OCI-M2 (cell line): ENCODE measurements at regions not wholly inside any gene's neighbourhood (a gene's known extent, or its start where the extent isn't known, plus 50 kb on each side); places are given as distances from the start of the nearest gene placed in this dataset.

ENCODE experiments used
- DNase-seq: peaks from one replicate; lab custom pipeline; 2025; ENCODE audit not compliant: unreplicated experiment; lab: John Stamatoyannopoulos, UW

DNA sequence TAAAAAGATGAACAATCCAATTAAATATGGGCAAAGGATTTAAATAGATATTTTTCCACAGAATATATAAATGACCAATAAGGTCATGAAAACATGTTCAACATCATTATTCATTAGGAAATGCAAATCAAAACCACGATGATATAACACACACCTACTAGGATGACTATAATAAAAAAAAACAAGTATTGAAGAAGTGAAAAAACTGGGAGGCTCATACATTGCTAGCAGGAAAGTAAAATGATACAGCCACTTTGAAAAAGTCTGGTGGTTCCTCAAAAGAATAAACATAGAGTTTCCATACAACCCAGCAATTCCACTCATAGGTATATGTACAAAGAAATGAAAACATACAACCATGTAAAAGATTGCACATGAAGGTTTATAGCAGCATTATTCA lies 75.7 kb upstream of the RAB4A start:
- no peak for DNase-seq

DNA sequence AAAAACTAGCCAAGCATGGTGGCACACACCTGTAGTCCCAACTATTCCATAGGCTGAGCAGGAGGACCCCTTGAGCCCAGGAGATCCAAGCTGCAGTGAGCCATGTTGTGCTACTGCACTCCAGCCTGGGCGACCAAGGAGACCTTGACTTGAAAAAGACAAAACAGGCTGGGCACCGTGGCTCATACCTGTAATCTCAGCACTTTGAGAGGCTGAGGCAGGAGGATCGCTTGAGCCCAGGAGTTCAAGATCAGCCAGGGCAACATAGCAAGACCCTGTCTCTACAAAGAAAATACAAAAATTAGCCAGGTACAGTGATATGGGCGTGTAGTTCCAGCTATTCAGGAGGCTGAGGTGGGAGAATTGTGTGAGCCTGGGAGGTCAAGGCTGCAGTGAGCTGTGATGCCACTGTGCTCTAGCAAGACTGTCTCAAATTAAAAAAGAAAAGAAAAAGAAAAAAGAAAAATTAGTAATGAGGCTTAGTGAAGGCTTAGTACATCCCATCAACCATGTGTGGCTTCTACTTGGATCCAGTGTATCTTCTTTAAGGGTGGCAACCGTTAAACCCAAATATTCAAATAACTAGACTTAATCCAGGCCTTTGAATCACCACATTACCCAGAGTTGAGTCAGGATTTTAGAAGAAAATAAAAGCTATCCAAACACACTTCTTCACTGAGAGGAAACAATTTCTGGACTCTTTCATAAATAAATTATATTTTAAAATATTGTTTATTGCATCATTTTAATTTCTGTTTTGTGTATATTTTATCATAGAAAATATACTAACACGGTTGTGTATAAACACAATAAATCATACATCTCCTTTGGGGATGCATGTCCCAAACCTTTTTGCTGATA lies 74.3 kb upstream of the RAB4A start:
- no peak for DNase-seq

DNA sequence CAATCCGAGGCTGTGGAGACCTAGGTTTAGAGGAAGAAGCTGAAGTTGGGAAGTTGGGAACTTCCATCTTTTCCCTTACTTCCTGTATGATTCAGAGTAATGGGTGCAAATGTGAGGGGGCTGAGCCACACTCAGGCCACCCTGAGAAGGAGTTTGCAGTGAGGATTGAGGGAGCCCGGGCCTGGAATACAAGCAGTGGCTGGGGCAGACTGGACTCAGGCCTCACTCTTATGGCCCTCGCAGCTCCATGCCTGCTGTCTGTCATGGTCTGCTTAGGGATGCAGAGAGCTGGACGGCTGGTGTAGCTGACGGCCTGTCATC lies 73.7 kb upstream of the RAB4A start:
- DNase-seq, result no peak

DNA sequence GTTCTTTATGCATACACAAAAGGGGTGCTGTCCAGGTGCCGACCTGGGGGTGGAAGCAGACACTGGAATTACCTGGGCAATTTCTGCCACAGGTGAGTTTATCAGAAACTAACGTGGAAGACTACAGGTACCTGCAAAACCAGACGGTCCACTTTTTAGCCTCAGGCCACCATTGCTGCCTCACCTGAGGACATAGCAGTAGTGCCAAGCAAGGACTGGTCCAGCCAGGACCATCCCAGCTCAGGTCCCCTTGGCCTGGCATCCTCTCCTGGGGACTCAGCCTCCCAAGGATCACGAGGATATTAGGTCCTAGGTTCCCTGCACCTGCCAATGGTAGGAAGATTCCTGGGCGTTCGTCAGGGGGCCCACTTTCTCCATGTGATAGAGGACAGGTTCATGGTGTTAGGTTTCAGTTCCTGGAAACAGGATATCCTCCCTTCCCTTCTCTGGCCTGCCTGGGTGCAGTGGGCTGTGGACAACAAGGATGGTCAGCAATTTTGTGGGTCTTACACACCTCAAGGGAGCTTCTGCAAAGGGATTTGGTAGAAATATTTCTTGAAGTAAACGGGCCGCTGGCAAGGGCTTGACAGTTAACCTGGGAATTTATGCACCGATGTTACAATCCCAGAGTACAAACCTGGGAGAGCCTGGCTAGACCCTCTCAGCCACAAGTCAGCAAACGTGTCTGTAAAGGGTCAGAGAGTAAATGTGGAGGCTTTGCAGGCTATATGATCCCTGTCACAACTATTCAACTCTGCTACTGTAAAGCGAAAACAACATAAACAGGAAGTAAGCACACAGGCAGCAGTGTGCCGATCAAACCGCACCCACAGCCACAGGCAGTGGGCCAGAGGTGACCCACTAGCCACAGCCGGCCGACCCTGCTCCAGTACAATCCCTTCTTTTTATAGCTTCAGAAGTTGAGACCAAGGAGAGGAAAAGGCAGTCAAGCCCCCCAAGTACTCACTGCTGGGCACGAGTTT lies 71.4 kb upstream of the RAB4A start:
- no peak for DNase-seq

DNA sequence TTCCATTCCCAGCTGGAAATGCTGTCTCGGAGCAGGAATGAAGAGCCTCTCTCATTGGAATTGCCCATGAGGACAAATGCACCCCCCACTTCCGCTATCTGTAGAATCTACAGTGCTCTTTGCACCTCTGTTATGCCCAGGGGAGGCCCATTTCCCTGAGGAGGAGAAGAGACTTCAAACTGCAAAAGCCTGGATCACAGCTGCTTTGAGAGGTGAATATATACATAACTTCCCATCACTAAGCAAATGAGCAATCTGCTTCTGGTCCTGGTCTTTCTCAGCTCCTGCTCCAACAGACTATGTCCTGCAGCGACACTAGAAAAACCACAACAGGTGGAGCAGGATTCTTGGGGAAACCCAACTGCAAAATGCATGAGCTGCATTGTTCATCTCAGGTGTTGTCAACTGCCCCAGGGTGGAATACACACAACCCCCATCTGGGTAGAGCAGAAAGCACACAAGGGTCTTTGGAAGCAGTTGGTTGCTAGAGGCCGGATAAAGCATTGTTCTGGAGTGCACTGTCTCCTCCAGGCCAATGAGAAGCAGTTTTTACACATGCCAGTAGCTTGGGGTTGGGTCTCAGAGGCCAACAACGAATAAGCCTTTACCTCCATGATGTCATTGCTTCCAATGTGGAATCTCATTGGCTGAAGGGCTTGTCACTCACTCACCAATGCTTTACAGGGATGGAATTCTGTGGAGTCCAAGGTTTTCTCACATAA lies 67.7 kb upstream of the RAB4A start:
- DNase-seq, result no peak

DNA sequence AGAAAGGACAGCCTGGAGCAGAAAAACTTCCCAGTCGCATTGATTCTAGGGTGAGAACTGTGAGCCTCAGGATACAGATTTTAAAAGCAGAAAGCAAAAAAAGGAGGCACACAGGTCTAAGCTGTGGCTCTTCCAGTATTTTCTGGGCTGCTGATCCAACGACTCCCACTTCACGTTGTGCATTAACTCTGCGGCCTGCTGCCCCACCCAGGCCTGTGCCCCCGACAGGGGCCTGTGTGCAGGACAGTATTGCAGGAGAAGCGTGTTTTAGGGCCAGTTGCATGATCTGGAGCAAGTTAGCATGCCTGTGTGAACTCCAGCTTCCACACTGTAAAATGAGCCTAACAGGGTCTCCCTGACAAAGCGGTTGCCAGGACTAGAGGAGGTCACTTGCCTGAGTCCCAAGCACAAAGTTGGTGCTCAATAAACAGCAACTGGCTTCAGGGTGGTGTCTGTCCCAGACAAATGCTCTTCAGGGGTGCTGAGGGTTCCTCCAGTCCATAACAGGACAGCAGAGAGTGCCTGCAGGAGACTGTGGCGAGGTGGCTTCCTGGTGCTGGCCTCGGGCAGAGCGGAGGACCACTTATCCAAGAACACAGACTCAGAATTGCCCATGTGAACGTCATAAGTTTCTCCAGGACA lies 66.8 kb upstream of the RAB4A start:
- no peak for DNase-seq

DNA sequence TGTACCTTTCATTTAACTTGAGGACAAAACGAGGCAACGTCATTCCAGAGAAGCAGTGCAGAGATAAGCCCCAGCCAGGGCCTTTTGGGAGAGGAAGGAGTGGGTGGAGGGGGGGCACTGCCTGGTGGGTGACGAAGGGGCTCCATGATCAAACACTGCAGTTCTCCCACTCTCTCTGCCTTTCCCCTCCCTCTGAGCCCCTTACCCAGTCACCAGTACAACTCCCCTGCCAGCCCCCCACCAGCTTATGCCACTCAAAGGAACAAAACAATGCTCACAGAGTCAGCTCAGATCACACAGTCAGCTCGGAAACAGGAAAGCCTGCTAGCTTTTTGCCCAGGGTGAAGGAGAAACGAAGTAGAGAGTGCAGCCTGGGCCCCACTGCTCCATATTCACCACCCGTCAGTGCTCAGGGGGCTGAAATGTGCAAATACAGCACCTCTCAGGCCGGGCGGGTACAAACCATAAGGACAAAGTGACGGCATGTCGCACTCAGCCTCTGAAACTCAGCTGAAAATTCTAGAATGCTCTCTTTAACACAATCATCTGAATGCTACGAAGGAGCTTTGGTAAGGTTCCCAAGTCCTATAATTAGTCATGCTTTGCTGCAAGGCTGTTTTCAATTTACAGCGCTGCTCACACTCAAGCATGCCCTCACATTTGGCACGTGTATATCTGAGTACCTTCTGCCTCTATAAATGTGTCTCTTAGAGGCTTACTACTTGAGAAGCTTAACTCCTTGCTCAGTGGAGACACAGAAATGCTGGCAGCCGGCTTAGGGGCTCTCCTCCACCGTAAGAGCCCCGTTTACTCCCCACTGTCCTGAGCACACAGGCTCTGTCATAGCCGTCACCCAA lies 65.8 kb upstream of the RAB4A start:
- DNase-seq, result no peak

DNA sequence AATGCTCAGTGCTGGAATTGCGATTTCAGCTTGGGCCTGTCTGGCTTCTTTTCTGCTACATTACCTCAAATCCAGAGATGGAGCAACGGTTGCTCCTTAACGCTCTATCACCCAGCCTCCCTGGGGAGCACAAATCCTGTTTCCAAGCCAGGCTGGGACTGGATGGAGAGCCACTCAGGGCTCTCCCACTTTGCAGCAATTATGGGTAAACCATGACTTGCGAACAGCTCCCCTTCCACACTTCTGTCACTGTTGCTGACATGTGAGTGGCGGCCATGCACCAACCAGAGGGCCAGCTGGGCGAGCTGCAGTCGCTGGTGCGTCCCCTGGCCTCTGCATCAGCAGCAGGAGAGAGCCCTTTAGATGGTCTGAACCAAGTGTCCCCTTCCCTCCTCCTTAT lies 65.1 kb upstream of the RAB4A start:
- DNase-seq, result no peak

DNA sequence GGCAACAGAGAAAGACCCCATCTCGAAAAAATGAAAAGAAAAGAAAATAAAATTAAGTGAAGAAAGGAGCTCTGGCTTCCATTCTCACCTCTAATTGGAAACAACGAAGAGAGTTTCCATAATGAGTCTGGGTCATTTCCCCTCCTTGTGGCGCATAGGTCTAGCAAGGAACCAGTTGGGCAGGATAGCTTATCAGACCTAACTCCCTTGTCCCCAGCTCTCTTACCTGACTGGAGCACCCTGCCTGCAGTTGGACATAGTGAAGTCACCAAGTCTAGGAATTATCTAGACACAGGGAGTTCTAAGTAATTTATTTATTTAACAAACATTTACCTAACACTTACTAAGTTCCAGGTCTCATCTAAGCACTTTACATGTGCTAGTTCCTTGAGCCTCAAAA lies 63.0 kb upstream of the RAB4A start:
- no peak for DNase-seq

DNA sequence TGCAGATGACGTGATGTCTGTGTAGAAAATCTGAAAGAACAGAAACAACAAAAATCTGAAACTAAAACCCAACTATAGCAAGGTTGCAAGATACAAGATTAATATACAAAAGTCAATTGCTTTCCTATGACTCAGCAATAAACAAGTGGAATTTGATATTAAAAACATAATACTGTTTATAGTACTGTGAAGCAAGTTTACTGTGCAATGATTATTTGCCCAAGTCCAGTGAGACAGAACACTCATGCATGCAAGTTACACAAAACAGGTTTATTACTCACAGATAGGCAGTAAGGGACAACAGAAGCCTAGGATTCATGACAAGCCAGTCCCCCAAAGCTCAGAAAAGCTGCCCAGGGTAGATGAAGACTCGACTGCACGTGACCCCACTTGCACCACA lies 62.4 kb upstream of the RAB4A start:
- DNase-seq, result no peak

DNA sequence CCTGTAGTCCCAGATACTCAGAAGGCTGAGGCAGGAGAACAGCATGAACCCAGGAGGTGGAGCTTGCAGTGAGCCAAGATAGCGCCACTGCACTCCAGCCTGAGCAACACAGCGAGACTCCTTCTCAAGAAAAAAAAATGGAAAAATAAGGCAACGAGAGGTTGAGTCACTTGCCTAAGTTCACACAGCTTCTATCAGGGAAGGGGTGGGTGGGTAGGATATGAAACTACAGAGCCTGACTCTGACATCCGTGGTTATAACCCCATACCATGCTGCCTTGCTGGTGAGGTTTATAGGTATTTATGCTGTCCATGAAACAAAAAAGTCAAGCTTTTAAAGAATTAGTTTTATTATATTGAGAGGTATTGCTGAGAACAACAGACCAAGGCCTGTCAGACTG lies 61.5 kb upstream of the RAB4A start:
- DNase-seq, result no peak

DNA sequence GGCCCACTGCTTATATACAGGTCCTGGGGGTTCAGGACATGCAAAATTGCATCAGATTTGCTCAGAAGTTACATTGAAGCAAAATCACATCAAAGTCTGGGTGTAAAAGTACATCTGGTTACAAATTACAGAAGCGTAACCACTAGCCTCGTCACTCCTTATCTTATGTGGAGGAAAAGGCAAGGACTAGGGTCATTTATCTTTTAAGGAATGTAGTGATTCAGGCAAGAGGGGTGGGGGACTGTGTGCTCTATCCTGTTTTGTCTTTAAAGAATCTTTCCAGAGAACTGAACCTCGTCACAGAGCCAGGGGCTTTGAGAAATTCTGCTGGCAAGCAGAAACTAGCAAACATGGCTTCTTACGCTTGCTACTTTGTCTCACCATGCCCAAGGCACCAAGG lies 61.1 kb upstream of the RAB4A start:
- DNase-seq, result no peak

DNA sequence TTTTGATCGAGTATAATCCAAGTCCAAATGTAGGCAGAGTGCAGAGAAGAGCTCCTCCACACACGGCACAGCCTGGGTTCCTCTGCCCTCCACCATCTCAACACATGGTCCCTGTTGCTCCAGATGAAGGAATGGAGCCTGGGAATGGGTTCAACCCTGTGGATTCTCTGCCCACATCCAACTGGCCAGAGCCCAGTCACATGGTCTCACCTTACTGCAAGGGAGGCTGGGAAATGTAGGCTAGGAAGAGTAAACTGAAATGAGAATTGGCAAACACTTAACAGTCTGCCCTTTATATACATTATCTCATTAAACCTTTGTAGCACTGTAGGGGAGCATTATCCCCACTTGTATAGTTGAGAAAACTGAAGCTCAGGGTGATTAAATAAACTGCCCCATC lies 60.1 kb upstream of the RAB4A start:
- DNase-seq, result no peak

DNA sequence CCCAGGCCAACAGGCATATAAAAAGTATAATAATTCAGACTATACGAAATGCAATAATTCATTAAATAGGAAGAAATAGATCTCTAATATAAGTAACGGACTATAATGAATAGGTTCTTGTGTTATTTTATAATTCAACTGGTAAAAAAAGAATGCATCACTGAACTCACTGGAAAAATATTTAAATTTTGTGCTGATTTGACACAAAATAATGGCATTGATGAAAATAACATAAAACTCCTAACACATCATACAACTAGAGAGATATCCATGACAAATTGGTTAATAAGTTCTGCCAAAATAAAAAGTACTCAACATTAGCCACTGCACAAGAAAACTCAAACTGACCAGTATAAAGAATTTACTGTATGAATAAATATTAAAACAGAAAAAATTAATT lies 57.1 kb upstream of the RAB4A start:
- no peak for DNase-seq

DNA sequence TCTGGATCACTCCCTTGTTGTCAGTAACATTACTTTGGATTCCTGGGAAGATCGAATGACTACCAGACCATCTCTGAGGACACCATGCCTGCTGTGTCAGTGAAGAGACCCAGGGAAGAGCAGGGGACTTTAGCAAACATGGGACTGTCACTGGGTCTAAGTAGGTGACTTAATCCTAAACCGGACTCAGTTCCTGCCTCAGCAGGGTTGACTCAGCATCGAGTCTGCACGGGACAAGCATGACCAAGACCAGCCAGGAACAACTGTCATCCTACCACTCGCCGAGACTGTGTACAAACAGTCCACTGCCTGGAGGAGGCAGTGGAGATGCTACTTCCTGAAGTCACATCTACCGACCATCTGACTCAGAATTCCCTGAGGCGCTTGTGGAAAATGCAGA lies 53.2 kb upstream of the RAB4A start:
- no peak for DNase-seq

DNA sequence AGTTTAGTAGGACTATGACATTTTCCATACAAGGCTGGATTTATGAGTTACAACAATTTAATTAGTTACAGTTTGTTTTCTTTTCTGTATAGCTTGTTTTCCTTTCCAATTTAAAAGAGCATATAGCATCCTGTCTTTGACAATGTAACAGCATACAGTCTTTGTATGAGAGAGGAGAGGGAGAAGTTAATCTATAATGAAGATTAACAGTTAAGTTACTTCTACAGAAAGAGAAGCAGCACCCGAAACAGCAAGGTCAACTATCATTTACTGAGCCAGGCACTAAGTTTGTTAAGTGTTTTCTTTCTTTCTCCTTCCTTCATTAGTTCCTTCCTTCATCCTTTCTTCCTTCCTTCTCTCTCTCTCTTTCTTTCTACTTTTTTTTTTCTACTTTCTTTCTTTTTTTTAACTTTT lies 52.3 kb upstream of the RAB4A start:
- DNase-seq, result no peak

DNA sequence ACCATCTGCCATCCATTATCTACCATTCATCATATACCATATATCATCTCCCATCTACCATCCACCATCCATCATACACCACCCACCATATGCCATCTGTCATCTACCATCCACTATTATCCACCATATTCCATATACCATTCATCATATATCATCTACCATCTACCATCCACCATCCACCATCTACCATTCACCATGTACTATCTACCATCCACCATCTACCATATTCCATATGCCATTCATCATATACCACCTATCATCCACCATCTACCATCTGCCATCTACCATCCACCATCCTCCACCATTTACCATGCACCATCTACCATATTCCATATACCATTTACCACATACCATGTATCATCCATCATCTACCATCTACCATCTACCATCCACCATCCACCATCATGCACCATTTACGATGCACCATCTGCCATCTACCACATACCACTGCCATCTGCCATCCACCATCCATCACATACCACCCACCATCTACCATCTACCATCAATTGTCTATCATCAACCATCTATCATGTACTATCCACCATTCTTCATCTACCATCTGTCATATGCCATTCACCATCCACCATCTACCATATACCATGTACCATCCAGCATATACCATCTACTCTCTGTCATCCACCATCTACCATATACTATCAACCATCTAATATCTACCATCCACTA lies 50.6 kb upstream of the RAB4A start:
- no peak for DNase-seq

DNA sequence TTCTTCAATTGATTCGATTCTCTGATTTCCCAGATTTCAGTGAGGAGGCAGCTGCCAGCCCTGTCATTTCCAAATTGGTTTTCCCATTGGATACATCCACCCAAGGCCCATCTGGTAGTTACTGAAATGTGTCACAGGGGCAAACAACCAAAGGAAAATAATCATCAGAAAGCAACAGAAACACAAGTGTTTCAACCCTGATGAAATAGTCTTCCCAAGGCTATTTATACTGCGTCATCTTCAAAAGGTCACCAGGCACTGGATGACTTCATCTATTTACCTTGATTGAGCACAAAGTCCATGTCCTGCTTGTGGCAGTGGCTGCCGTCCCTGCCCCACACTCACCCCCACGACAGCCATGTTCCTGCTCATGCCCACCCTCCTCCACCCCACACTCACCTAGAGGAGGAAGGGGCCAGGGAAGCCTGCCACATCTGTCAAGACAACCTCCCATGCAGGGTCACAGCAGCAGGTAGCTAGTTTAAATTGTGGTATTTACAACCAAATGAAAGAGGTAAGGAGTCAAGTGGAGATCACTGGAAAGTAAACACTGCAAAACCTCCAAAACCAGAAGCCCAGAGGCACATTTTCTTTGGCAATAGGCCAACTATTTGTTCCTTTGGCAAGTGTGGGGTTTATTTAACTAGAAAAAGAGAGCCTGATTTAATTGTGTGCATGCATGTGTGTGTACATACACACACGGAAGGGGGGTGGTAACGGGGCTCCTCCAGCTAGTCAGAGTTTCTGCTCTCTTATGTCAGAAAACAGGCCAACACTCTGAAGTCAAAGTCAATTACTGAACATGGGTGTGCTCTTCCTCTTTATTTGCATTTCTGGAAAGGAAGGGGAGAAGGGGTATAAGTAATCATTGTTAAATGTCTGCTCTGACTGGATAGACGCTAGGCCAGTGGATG lies 49.5 kb upstream of the RAB4A start:
- DNase-seq, result no peak
